ENCODE measurements at regions not wholly inside any gene's neighbourhood (a gene's known extent, or its start where the extent isn't known, plus 50 kb on each side); places are given as distances from the start of the nearest gene placed in this dataset.

DNA sequence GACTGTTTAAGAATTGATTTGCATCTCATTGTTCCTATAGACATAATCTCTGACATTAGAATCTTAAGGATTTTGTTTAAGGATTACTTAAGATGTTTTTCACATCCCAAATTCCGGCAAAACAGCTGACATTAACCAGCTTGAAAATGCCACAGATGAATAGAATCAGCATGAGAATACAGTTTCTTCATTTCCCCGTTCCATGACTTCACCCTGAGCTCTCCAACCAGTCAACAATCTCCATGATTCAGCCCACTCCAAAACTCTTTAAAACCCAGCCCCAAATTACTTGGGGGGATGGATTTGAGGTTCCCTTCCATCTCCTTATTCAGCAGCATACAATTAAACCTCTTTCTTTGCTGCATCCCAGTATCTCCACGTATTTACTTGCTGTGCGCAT, 201.0 kb downstream of the LYPLAL1 start:
- 65 to 81% (median 69%) methylated on average over 4 of the region's 4 CpGs for WGBS, 4 donors
- intact Hi-C loops (cut with DNase I): no loop called here
- no peaks in the 10 kb centered on the region for H3K36me3 ChIP-seq
- TF ChIP-seq, protein P1, sequence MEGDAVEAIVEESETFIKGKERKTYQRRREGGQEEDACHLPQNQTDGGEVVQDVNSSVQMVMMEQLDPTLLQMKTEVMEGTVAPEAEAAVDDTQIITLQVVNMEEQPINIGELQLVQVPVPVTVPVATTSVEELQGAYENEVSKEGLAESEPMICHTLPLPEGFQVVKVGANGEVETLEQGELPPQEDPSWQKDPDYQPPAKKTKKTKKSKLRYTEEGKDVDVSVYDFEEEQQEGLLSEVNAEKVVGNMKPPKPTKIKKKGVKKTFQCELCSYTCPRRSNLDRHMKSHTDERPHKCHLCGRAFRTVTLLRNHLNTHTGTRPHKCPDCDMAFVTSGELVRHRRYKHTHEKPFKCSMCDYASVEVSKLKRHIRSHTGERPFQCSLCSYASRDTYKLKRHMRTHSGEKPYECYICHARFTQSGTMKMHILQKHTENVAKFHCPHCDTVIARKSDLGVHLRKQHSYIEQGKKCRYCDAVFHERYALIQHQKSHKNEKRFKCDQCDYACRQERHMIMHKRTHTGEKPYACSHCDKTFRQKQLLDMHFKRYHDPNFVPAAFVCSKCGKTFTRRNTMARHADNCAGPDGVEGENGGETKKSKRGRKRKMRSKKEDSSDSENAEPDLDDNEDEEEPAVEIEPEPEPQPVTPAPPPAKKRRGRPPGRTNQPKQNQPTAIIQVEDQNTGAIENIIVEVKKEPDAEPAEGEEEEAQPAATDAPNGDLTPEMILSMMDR (IDR thresholded peaks at IDR 0.05): no peak
- TF ChIP-seq POLR2A (IDR thresholded peaks at IDR 0.05): no peak
- no peak for ATAC-seq
- H3K27ac ChIP-seq: no peak overlapping the region
- H3K9me3 ChIP-seq: no peaks in the 10 kb centered on the region
- H3K27me3 ChIP-seq: no peaks in the 10 kb centered on the region
- no peaks in the 10 kb centered on the region for H3K4me1 ChIP-seq
- no peak for DNase-seq
- H3K4me3 ChIP-seq: no peak overlapping the region

DNA sequence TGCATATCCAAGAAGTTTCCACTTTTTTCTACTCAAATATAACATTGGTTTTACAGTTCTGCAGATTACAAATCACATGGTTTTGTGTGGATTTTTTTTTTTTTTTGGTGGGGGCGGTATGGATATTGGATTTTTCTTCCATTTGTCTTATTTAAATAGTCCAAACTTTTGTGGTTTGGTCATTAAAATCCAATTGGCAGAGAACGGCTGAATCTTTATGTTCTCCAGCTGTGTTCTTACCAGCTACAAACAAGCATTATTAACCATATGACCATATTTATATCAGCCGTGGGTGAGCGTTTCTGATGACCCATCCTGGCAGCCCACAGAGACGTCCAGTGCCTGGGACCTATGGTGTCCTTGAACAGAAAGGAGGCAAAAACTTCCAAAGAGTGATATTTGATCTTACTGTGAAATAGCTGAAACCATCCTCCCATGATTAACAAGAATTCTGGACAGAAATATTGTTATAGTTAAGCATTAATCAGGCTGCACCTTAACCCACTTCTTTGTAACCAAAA, 200.4 kb downstream of the LYPLAL1 start:
- Histone ChIP-seq H3K36me3 (no peaks in the 10 kb centered on the region), H3K9me3 (no peaks in the 10 kb centered on the region), H3K27ac (no peak overlapping the region), H3K4me1 (no peaks in the 10 kb centered on the region), H3K27me3 (no peaks in the 10 kb centered on the region), H3K4me3 (no peak overlapping the region)
- whole genome bisulfite sequencing, 4 donors: 86 to 90% (median 89%) methylated on average over 5 of the region's 5 CpGs
- ATAC-seq: no peak
- intact Hi-C loops (cut with DNase I): no loop called here
- TF ChIP-seq POLR2A (IDR thresholded peaks at IDR 0.05): no peak
- TF ChIP-seq, protein P1 (IDR thresholded peaks at IDR 0.05): no peak
- no peak for DNase-seq

DNA sequence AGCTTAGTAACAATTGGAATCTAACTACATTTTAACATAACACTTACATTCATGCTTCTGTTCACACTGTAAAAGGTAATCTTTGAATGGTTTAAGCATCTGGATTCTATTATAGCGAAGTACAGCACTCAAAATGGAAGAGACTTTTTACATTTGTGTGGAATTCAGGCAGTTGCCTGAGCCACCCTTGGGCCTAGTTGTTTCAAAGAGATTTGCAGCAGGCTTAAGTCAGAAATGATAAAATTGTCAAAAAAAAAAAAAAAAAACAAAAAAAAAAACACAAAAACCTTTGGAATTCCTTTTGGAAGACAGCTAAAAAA, 199.9 kb downstream of the LYPLAL1 start:
- DNase-seq (no peak), ATAC-seq (no peak)
- intact Hi-C loops (cut with DNase I): no loop called here
- H3K27ac ChIP-seq: peak overlapping the region in 1 of 12 donors; percentile 10
- TF ChIP-seq, protein P1 (IDR thresholded peaks at IDR 0.05): no peak
- no peak for TF ChIP-seq POLR2A (IDR thresholded peaks at IDR 0.05)
- H3K4me1 ChIP-seq: no peaks in the 10 kb centered on the region
- no peaks in the 10 kb centered on the region for H3K36me3 ChIP-seq
- WGBS, 4 donors: 79 to 90% (median 88%) methylated on average over 1 of the region's 1 CpG
- H3K4me3 ChIP-seq: no peak overlapping the region
- no peaks in the 10 kb centered on the region for H3K9me3 ChIP-seq
- H3K27me3 ChIP-seq: no peaks in the 10 kb centered on the region

DNA sequence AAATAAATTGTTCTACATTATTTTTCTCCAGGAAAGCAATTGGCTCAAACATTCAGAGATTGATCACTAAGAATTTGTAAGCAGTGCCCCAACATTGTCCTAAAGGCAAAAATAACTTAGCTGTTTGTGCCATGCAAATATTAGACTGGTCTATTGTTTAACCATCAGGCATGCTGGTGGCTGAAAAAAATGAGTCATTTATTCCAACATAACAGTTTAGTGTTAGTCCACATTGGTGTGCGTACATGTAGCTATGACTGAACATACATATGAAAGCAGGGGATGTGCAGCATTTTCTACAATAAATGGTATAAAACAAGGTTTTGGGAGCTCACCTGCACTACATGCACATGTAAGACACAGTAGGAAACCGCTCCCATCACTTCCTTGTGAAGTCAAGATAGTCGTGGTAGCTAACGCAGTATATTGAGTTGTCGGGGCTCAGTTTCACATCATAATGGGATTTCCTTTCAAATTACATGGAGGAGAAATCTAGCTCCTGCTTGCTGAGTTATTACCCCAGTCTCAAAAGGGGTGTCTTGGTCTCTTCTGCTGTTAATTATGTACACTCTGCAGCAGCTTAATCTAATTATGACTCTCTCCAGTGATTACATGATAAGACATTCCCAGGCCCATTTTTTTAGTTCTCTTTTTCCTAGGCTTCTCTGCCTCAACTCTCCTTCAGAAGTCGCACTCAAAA, 199.4 kb downstream of the LYPLAL1 start:
- no peaks in the 10 kb centered on the region for H3K9me3 ChIP-seq
- no peak overlapping the region for H3K4me3 ChIP-seq
- no peaks in the 10 kb centered on the region for H3K27me3 ChIP-seq
- no peaks in the 10 kb centered on the region for H3K36me3 ChIP-seq
- no peak for DNase-seq
- WGBS, 4 donors: 92 to 94% (median 93%) methylated on average over 6 of the region's 6 CpGs
- no peak for ATAC-seq
- TF ChIP-seq, protein P1 (IDR thresholded peaks at IDR 0.05): no peak
- TF ChIP-seq POLR2A (IDR thresholded peaks at IDR 0.05): no peak
- intact Hi-C loops (cut with DNase I): no loop called here
- no peaks in the 10 kb centered on the region for H3K4me1 ChIP-seq
- H3K27ac ChIP-seq: peak overlapping the region in 1 of 12 donors; percentile 10

Data from heart left ventricle (tissue), 16 donors.